ENCODE measurements at regions not wholly inside any gene's neighbourhood (a gene's known extent, or its start where the extent isn't known, plus 50 kb on each side); places are given as distances from the start of the nearest gene placed in this dataset.
"Not testable (repeated sequence)": the region's sequence is repeated elsewhere in the genome, so short reads cannot be mapped to it uniquely, and the experiment has no call there.

DNA sequence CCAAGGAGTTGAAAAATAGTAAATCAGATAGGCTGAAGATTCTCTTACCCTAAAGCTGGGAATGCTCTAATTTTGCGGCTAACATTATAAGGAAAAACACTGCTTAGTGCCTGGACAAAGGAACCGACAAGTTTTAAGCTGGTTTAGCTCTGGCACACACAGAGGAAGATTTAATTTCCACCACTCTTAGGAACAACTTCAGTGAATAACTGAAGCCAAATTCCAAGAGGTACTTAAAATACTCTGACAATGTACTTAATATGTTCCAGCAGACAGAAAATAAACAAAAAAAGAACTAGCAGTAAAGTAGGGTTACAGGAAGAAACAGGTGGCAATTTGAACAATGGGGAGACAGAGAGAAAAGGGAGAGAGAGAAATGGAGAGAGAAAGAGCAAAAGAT lies 340.8 kb upstream of the NDST4 start:
- no peak for DNase-seq (ENCODE audit: low spot score)

DNA sequence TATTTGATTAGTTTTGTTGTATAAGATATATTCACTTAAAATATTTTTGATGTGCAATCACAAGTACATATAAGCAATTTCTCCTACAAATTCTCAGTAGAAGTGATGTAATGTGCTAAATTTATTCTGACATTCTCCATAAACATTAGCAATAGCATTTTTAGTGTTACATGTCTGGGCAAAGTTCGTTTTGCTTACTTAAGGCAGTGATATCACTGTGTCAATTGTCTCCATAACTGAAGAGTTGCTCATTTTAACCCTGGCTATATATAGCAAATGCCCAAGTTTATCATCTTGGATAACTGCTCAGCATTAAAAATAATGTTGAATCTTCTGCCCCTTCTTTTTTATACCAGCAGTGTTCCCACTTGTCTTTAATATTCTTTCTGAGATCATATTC lies 340.0 kb upstream of the NDST4 start:
- DNase-seq (ENCODE audit: low spot score): no peak

DNA sequence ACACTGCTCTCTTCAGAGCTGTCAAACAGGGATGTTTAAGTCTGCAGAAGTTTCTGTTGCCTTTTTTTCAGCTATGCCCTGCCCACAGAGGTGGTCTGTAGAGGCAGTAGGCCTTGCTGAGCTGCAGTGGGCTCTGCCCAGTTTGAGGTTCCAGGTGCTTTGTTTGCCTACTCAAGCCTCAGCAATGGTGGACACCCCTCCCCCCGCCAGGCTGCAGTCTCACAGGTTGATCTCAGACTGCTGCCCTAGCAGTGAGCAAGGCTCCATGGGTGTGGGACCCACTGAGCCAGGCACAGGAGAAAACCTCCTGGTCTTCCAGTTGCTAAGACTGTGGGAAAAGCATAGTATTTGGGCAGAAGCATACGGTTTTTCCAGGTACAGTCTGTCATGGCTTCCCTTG lies 338.8 kb upstream of the NDST4 start:
- not testable (repeated sequence) for DNase-seq (ENCODE audit: low spot score)

DNA sequence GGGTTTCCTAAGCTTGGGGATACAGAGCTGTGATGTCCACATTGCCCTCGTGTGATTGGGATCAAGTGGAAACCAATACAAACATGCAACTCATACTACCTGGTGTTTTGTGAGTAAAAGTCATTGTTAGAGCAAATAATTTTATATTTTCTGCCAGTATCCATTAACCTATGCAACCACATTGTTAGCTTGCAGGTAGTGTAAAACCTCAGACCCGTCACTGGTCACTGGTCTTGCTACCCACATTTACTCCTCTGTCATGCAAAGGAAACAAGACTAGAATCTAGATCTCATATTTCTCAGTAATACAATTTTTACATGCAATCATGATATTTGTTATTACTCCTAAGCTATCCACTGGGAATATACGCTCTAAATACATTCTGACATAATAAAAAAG lies 324.3 kb upstream of the NDST4 start:
- DNase-seq (ENCODE audit: low spot score): no peak

DNA sequence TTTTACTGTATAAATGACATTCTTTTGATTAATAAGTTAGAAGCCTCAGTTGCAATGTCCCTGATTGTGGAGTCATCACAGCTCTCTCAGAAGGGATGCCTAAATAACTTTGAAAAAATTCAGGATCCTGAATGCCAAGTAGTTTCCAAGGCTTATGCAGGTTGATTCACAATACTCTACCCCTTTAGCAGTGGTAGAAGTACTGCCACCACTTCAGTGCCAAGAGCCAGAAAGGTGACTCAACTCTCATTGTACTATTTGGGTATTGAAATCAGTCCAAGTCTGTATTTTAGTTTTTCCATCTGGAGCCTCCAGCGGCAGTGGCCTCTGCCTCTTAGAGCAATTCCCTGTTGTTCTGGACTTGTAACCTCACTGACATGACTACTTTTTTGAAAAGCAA lies 320.1 kb upstream of the NDST4 start:
- DNase-seq (ENCODE audit: low spot score): no peak

DNA sequence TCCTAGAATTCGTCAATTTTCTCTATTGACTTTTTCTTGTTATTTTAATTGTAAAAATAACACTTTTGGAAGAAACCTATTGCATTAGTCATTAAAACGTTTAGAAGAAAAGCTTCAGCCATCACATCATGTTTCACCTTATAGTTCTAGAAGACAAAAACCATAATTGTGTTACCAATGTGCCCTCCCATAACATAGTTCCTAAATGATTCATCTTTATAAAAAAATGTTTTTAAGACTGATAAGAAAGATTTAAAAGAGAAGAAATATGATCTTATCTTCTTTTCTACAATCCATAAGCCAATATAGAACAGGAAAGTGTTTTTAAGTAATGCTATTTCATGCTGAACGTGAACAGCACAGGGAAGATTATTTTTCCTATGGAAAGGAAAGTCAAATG lies 316.6 kb upstream of the NDST4 start:
- peak; percentile 13 for DNase-seq (ENCODE audit: low spot score)

DNA sequence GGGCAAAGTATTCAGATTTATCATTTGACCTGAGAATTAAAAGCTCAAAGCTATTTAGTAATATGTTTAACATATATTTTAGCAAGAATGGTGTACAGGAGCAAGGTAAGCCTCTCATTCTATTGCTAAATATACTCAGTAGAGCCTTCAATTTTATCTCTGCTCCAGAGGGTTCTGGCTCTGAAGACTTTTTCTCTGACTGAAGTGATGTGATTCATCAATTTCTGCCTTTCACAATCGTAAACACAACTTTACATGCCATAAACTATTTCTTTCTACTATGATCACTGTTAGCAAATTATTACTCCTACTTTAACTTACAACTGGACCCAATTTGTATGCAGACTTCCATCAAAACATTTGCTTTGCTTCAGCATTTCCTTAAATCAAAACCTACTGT lies 315.0 kb upstream of the NDST4 start:
- DNase-seq (ENCODE audit: low spot score): no peak

DNA sequence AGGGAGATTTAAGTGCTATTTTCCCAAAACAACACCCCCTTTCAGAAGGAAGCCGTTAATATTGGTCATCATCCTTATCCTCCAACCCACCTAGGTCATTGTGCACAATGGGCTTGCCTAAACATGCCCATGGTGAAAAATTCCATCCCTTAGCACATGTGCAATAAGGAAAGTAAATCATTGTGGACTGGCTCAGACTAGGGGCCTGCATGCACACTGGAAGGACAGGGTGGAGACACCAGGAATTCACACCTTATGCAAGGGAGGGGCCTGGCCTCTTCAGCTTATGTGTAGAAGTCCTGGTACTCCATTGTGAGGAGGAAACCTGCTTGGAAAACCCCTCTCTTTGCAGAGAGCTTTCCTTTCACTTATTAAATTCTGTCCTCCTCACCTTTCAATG lies 311.4 kb upstream of the NDST4 start:
- no peak for DNase-seq (ENCODE audit: low spot score)

DNA sequence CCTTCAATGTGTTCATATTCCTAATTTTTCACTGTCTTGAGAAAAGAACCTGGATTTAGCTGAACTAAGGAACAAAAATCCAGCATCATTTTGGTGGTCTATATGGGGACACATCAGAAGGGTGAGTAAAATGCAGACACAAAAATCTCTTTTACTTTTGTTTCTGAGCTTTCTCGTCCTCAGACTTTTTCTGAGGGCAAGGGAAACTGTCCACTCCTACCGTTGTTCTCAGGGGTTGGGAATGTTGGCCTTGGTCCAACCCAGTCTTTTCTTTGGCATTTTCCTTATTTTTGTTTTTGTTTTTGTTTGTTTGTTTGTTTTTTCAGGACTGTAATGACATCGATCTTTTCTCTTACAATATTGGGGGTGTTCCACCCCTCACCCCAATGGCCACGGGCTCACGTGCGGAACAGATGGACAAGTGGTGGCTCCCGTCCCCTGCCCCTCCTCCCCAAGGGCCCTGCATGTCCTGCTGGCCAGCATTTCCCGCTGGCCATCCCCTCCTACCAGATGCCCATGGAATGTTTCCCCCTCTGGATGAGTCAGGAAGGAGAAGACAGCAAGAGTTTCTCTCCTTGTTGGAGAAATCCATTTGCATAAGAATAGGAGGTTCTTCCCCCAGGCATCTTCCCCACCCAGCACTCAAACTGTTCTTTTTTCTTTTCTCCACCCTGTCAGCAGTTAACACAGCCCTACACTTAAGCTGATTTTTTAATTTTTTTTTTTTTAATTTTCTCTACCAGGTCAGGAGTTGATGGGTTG lies 305.4 kb upstream of the NDST4 start:
- DNase-seq (ENCODE audit: low spot score): no peak

DNA sequence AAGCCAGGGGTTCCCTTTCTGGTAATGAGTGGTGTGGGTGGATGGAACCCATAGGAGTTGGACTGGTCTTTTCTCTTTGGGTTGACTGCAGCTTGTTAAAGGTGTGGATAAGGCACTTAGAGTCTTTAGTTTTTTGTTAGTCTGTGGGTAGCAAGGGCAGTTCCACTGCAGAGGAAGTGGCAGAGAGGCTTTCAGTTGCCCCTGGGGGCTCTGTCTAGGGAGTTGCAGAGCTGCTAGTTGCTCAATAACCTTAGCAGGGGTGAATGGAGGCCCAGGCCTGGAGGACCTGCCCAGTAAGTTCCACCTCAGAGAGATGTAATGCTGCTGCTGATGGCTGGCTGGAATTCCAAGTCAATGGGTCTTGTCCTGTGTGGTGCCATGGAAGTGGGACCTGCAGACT lies 282.6 kb upstream of the NDST4 start:
- no peak for DNase-seq (ENCODE audit: low spot score)

DNA sequence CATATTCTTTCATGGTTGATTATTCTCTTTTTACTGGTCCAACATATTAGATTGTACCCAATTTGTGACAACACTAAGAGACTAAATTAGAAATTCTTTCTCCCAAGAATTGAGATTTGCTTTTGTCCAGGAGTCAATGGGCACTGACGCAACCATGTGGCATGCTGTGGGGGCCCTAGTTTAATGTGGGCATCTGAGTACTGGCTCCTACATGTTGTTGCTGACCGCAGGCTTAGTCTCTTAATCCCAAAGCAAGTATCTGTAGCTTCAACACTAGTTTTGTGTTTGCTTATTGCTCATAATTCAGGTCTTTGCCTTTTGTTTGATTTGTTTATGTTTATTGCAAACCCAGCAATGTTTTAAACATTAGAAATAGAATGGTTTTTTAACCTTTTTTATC lies 263.4 kb upstream of the NDST4 start:
- no peak for DNase-seq (ENCODE audit: low spot score)

DNA sequence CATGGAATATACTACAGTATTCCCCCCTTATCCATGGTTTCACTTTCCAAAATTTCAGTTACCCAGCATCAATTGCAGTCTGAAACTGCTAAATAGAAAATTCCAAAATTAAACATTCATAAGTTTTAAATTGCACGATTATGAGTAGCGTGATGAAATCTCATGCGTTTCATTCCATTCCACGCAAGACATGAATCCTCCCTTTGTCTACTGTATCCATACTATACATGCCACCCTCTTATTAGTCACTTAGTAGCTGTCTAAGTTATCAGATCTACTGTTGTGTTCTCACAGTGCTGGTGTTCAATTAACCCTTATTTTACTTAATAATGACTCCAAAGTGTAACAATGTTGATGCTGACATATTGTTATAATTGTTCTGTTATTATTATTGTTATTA lies 261.2 kb upstream of the NDST4 start:
- DNase-seq (ENCODE audit: low spot score): peak; percentile 36

DNA sequence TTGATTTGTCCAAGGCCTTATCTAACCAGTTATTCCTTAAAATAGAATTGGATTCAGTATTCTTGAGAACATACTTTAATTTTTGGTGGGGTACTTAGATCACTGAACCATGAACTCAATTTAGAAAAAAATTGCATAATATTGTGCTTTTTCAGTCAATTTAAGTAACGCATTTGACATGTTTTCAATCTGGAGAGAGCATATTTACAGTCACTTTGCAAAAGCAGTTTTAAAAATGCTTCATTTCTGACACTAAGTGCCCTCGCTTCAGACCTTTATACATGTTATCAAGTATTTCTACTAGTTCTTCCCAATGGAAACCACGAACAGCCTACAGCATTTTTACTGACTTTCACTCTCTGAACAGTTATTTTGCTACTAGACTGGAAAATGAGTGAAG lies 257.1 kb upstream of the NDST4 start:
- DNase-seq (ENCODE audit: low spot score): no peak

DNA sequence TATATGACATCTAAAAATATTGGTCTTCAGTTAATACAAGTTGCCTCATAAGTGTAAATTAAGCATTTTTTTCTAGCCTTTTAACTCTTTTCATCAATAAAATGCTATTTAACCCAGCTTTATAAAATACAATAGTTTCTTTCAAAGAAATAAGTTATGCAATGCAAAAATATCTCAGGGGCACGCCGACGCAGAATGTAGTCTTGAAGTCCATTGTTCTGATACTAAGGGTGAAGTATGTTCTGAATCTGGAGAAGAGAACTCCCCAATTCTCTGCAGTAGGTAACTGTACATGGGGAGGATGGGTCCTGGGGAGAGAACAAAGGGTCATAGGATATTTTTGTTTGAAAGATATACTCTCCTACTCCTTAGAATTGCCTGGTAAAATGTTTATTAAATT lies 256.6 kb upstream of the NDST4 start:
- peak; percentile 14 for DNase-seq (ENCODE audit: low spot score)

DNA sequence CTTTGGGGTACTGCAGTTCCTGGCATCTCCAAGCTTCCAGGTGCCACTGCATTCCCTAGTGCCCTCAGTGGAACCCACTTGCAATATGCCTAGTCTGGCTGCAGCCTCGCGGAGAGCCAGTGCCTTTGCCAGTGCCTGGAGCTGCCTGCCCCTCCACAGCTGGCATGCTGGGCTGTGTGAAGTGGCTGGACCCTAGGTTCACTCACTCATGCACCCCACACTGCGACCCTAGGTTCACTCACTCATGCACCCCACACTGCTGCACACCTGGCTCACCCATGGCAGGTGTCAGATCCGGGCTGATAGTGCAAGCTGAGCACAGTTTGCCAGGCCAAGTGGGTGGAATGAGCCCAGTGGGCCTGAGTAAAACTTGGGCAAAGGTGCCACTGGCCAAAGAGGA lies 253.0 kb upstream of the NDST4 start:
- DNase-seq (ENCODE audit: low spot score): no peak

DNA sequence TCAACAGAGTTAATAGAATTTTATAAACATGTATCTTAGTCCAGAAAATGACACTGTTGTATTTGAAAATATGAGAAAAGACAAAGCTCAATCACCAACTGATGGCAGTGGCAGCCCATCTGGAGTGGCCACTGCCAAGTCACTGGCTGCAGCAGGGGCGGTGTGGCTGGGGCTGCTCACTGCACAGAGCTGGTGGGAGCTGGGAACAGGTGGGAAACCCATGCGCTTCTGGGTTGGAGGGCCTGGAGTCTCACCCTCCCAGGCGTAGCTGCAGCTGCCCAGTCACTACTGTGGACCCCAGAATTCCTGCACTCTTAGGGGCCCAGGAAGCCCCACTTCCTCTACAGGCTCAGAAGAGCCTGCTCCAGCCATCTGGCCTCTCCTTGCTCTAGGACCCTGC lies 251.8 kb upstream of the NDST4 start:
- no peak for DNase-seq (ENCODE audit: low spot score)

DNA sequence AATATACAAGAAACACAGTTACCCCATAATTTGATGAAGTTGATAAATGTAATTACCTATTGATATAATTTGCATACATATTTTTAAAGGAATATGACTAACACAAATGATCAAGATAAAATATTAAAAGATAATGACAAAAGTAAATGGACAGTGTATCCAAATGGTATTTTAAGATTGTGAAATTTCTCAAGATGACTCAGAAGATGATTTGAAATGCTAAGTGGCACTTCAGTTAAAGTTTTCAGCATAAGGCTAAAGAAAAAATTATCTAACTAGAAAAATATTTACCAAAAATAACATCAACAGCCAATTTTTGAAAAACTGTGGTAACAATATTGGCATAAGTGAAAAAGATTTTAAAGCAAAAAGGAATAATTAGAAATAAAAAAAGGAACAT lies 248.4 kb upstream of the NDST4 start:
- DNase-seq (ENCODE audit: low spot score): no peak

DNA sequence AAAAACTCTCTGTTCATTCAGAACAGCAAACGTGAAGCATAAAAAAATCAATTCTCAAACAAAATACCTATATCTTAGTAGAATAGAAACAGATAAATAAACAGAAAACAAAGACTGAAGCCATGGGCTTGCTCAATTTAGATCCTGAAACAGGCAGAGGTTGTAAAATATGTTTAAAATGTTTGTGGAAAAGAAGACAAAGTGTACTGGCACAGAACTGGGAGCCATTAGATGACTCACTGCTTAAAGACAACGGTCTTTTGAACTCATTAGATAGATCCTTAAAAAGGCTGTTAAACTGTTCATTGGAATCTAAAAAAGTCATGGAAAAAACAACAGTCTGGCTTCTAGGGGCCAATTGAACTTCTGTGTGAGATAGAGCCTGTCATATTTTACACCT lies 247.0 kb upstream of the NDST4 start:
- DNase-seq (ENCODE audit: low spot score): peak; percentile 39

DNA sequence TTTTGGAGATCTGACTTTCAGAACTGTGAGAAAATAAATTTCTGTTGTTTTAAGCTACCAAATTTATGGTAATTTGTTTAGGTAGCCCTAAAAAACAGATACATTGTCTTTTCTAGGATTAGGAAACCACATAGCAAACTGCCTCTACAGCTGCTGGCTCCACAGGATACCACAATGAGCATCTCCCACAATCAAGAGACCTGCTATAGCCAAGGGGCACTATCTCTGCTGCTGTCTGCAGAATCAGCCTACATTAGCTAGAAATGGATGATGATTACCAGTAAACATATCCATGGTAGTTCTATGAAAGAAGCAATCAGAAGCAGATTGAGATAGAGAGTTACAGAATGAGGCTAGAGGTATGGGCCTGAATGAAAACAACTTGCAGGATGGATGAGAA lies 244.4 kb upstream of the NDST4 start:
- DNase-seq (ENCODE audit: low spot score): no peak

DNA sequence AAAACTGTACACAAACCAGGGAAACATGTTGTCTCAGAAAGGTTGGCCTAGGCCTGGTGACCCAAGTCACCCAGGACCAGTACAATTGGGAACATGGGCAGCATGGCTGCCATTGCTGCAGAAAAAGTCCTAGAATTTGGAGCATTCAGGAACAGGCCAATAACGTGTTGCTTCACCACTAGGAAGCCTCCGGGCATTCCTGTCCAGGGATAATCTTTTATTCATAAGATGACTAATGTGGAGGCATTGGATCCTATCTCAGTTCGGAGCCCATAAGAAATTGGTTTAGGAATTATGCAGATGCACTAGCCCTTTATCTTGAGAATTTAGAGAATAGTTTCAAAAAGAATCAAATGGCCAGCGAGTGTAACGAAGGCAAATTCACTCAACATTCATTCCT lies 242.8 kb upstream of the NDST4 start:
- peak; percentile 55 for DNase-seq (ENCODE audit: low spot score)

DNA sequence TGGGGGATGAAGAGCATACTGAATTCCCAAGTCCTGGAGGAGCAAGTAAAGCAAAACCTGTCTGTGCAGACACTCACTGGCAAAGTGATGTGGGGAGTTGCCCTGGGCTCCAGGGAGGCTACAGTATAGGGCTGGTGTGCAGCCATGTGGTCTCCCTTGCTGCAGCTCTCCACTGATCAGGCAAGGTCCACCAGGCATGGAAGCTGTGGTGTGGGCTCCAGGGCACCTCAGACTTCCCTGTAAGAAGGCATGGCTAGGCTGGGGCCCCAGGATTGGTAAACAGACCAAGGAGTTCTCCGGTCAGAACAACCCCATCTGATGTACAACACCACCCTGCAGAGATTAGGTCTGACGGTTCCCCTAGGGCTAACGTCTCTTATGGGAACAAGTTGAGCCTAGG lies 241.9 kb upstream of the NDST4 start:
- no peak for DNase-seq (ENCODE audit: low spot score)

DNA sequence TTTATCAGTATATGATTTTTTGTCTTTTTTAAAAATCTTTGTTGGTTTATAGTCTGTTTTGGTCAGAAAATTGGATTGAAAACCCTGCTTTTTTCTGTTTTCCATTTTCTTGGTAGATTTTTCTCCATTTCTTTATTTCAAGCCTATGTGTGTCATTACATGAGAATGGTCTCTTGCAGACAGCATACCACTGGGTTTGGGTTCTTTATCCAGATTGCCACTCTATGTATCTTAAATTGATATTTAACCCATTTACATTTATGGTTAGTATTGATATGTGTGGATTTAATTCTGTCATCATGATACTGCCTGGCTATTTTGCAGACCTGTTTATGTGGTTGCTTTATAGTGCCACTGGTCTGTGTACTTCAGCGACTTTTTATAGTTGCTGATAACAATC lies 239.9 kb upstream of the NDST4 start:
- DNase-seq (ENCODE audit: low spot score): no peak

DNA sequence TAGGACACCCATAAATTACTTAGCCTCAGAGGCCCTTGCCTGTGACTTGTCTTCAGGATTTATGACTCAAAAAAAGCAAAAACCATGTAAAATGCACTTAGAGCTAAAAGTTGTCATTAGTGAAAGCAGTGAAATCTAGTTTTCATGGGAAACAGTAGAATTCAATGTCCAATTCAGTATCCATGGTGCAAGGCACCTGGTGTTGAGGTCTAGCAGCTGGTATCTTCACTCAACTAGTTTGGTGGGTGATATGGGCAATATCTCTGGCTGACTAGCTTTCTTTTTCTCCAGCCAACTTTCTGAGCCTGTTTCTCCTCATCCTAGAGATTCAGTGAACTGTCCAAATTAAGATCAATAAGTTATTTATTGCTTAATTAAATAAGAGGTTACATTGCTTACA lies 229.8 kb upstream of the NDST4 start:
- no peak for DNase-seq (ENCODE audit: low spot score)

DNA sequence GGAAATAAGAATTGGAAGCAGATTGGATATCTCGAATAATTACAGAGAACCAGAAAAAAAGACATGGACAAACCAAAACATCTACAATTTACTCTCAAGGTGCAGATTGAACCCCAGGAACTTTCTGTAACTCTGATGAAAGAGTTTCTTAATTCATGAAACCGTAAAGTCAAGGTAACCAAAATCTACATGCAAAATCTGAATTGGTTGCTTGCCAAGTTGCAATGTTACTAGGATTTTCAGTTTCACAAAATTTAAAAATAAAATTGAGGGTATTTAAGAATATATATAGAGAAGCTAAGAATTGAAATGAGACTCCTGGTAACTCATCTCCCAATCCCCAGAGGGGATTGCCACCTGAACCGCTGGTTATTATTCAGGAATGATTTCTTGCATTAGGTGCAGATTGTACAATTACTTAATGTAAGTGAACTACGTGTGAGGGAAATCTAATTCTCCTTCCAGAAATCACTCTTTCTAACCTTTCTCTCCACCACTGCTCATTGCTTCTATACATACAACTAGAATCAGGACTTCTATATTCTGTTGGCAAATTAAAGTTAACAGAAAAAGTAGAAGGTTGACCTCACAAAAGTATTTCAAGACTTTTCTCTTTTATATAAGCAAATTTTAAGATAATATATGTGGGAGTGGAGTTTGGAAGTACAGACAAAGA lies 221.5 kb upstream of the NDST4 start:
- no peak for DNase-seq (ENCODE audit: low spot score)

Data from COLO829 (cell line).